PC-3 (cell line): ENCODE measurements at regions not wholly inside any gene's neighbourhood (a gene's known extent, or its start where the extent isn't known, plus 50 kb on each side); places are given as distances from the start of the nearest gene placed in this dataset.

Experiments used
- EZH2phosphoT487 ChIP-seq: fragments of 300-600 bp; sonication (generic); IDR thresholded peaks from 2 replicates; pipeline ENCODE4 v1.6.1; 2018; ENCODE audit warnings: mild to moderate bottlenecking, antibody characterized with exemption, low read length, borderline replicate concordance
- TF ChIP-seq, protein P1 (sequence below): fragments of 300-600 bp; sonication (generic); conservative IDR thresholded peaks from 2 replicates; pipeline ENCODE4 v1.5.1; 2017; ENCODE audit warnings: antibody characterized with exemption, low read depth, mild to moderate bottlenecking, low read length

DNA sequence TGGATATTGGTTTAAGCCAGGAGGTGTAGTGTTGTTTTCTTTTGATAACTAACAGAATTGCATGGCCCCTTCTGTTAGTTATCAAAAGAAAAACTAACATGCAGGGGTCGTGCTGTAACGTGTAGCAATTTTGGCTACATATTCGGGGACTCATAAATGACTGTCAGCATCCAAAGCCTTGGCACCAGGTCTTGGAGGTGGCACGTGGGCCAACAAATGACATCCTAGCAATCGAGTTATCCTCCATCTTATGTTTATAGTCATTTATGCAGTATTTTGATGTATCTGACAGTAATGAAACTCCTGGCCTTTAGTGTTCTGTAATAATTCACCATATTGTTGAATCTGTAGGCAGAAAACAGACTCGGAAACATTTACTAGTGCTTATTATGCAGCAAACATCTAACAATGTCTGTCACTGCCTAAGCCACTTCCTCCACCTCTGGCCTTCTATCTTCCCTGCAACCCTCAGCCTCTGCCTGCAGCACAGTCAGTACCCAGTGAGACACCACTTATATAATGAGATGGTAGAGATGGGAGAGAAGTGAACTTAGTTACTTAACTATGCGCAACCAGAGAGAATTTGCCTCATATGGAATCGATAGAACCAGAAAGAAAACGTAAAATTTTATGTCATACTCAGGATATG is 184.6 kb downstream of the AEBP2 start:
- TF ChIP-seq, protein P1, sequence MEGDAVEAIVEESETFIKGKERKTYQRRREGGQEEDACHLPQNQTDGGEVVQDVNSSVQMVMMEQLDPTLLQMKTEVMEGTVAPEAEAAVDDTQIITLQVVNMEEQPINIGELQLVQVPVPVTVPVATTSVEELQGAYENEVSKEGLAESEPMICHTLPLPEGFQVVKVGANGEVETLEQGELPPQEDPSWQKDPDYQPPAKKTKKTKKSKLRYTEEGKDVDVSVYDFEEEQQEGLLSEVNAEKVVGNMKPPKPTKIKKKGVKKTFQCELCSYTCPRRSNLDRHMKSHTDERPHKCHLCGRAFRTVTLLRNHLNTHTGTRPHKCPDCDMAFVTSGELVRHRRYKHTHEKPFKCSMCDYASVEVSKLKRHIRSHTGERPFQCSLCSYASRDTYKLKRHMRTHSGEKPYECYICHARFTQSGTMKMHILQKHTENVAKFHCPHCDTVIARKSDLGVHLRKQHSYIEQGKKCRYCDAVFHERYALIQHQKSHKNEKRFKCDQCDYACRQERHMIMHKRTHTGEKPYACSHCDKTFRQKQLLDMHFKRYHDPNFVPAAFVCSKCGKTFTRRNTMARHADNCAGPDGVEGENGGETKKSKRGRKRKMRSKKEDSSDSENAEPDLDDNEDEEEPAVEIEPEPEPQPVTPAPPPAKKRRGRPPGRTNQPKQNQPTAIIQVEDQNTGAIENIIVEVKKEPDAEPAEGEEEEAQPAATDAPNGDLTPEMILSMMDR, result no peak
- TF ChIP-seq EZH2phosphoT487, result no peak
